Trophoblast cell (in vitro differentiated cells and primary cell): ENCODE measurements at regions not wholly inside any gene's neighbourhood (a gene's known extent, or its start where the extent isn't known, plus 50 kb on each side); places are given as distances from the start of the nearest gene placed in this dataset.

Experiments
- DNase-seq, 2 donors: peaks; one replicate each; pipeline ENCODE4 v3.0.0-alpha.2; 2016
- H2AFZ ChIP-seq: 2 replicates; pipeline ENCODE4 v1.6.1; 2013; ENCODE audit warnings: low read length, moderate library complexity, mild to moderate bottlenecking; ENCODE audit not compliant: insufficient read depth, poor library complexity
- H2AK5ac ChIP-seq: 2 replicates; pipeline ENCODE4 v1.6.1; 2013; ENCODE audit warnings: mild to moderate bottlenecking, low read length
- H2BK120ac ChIP-seq: 2 replicates; pipeline ENCODE4 v1.6.1; 2013; ENCODE audit warnings: low read length, mild to moderate bottlenecking, moderate library complexity; ENCODE audit not compliant: insufficient read depth, poor library complexity
- H2BK12ac ChIP-seq: 2 replicates; pipeline ENCODE4 v1.6.1; 2013; ENCODE audit warnings: mild to moderate bottlenecking, low read length, moderate library complexity
- H2BK5ac ChIP-seq: 2 replicates; pipeline ENCODE4 v1.6.1; 2013; ENCODE audit warnings: low read length, low read depth, moderate library complexity, mild to moderate bottlenecking; ENCODE audit not compliant: poor library complexity
- H3K14ac ChIP-seq: 2 replicates; pipeline ENCODE4 v1.6.1; 2013; ENCODE audit warnings: mild to moderate bottlenecking, low read length
- H3K18ac ChIP-seq: 2 replicates; pipeline ENCODE4 v1.6.1; 2013; ENCODE audit warnings: mild to moderate bottlenecking, low read length
- H3K23ac ChIP-seq: 2 replicates; pipeline ENCODE4 v1.6.1; 2013; ENCODE audit warnings: low read length
- H3K27ac ChIP-seq: 2 replicates; pipeline ENCODE4 v1.5.1; 2013; ENCODE audit warnings: low read depth, mild to moderate bottlenecking, inconsistent platforms, low read length, moderate library complexity
- H3K27me3 ChIP-seq: 2 replicates; pipeline ENCODE4 v1.6.1; 2013; ENCODE audit warnings: inconsistent platforms, mild to moderate bottlenecking, low read length, moderate library complexity; ENCODE audit not compliant: insufficient read depth
- H3K36me3 ChIP-seq, 2 experiments: 1 replicate in 1 of 2; 2 replicates in 1 of 2; pipeline ENCODE4 v1.6.1; 2013; ENCODE audit warnings: low read length in 2 of 2, mild to moderate bottlenecking in 2 of 2, moderate library complexity in 1 of 2; ENCODE audit not compliant: insufficient read depth in 2 of 2, control insufficient read depth in 1 of 2
- H3K4ac ChIP-seq: 2 replicates; pipeline ENCODE4 v1.6.1; 2013; ENCODE audit warnings: low read depth, mild to moderate bottlenecking, low read length, moderate library complexity
- H3K4me1 ChIP-seq, 2 experiments: 1 replicate in 1 of 2; 2 replicates in 1 of 2; pipeline ENCODE4 v1.6.1; 2013; ENCODE audit warnings: low read length in 2 of 2, mild to moderate bottlenecking in 2 of 2, moderate library complexity in 1 of 2; ENCODE audit not compliant: insufficient read depth in 2 of 2, control insufficient read depth in 1 of 2
- H3K4me2 ChIP-seq: 2 replicates; pipeline ENCODE4 v1.6.1; 2013; ENCODE audit warnings: inconsistent platforms, mild to moderate bottlenecking, low read length, moderate library complexity
- H3K4me3 ChIP-seq: 2 replicates; pipeline ENCODE4 v1.5.1; 2013; ENCODE audit warnings: mild to moderate bottlenecking, low read depth, low read length, inconsistent platforms
- H3K79me1 ChIP-seq: one replicate; pipeline ENCODE4 v1.6.1; 2013; ENCODE audit warnings: low read length
- H3K79me2 ChIP-seq: 2 replicates; pipeline ENCODE4 v1.6.1; 2013; ENCODE audit warnings: low read length, mild to moderate bottlenecking; ENCODE audit not compliant: control insufficient read depth, insufficient read depth, poor library complexity
- H3K9ac ChIP-seq: 2 replicates; pipeline ENCODE4 v1.6.1; 2013; ENCODE audit warnings: mild to moderate bottlenecking, low read length
- H3K9me3 ChIP-seq: 2 replicates; pipeline ENCODE4 v1.6.1; 2013; ENCODE audit warnings: low read depth, mild to moderate bottlenecking, control low read depth, inconsistent platforms, low read length; ENCODE audit not compliant: insufficient read depth
- H4K12ac ChIP-seq: 2 replicates; pipeline ENCODE4 v1.6.1; 2013; ENCODE audit warnings: low read depth, mild to moderate bottlenecking, low read length, moderate library complexity
- H4K8ac ChIP-seq: 2 replicates; pipeline ENCODE4 v1.6.1; 2013; ENCODE audit warnings: low read depth, mild to moderate bottlenecking, low read length, moderate library complexity
- H4K91ac ChIP-seq: one replicate; pipeline ENCODE4 v1.6.1; 2013; ENCODE audit warnings: low read depth, mild to moderate bottlenecking, low read length, moderate library complexity
- WGBS: extraction: QIAGEN DNeasy Blood & Tissue Kit; methylation state at CpG from one replicate; pipeline ENCODE4 v1.1.7; 2013; ENCODE audit warnings: missing lambda C conversion rate; ENCODE audit not compliant: insufficient read length, insufficient coverage; ENCODE audit errors: extremely low coverage; 5-methylcytosine and 5-hydroxymethylcytosine counted together

- DNase-seq, result no peak
- no peaks in the 10 kb centered on the region for H3K79me1 ChIP-seq
- H3K9ac ChIP-seq, result no peak overlapping the region
- no peak overlapping the region for H2BK12ac ChIP-seq
- H4K91ac ChIP-seq, result no peak overlapping the region
- H3K4ac ChIP-seq, result no peak overlapping the region
- no peak overlapping the region for H3K4me2 ChIP-seq
- no peaks in the 10 kb centered on the region for H3K27me3 ChIP-seq
- no peaks in the 10 kb centered on the region for H3K79me2 ChIP-seq
- no peak overlapping the region for H3K14ac ChIP-seq
- no peaks in the 10 kb centered on the region for H3K36me3 ChIP-seq
- H2AK5ac ChIP-seq, result no peak overlapping the region
- no peak overlapping the region for H3K27ac ChIP-seq
- no peak overlapping the region for H2BK120ac ChIP-seq
- H3K4me1 ChIP-seq, result no peaks in the 10 kb centered on the region
- no peak overlapping the region for H2AFZ ChIP-seq
- H3K18ac ChIP-seq, result no peak overlapping the region
- no peak overlapping the region for H3K4me3 ChIP-seq
- H4K12ac ChIP-seq, result no peak overlapping the region
- H2BK5ac ChIP-seq, result no peak overlapping the region
- H4K8ac ChIP-seq, result no peak overlapping the region
- H3K9me3 ChIP-seq, result peaks cover 1% of the 10 kb centered on the region
- no peak overlapping the region for H3K23ac ChIP-seq
Measured at GRCh38 chr10:62687230-62687748, 117.2 kb upstream of the ADO start.

- Histone ChIP-seq H3K9me3 (peaks cover 2% of the 10 kb centered on the region), H2AK5ac (no peak overlapping the region), H2BK12ac (no peak overlapping the region), H3K9ac (no peak overlapping the region), H3K27me3 (no peaks in the 10 kb centered on the region), H2BK5ac (no peak overlapping the region), H4K8ac (no peak overlapping the region), H3K79me2 (no peaks in the 10 kb centered on the region), H4K91ac (no peak overlapping the region), H3K4me1 (no peaks in the 10 kb centered on the region), H3K18ac (no peak overlapping the region), H3K4ac (no peak overlapping the region), H3K27ac (no peak overlapping the region), H2AFZ (no peak overlapping the region), H3K23ac (no peak overlapping the region), H3K36me3 (no peaks in the 10 kb centered on the region), H3K14ac (no peak overlapping the region), H2BK120ac (no peak overlapping the region), H4K12ac (no peak overlapping the region), H3K79me1 (no peaks in the 10 kb centered on the region), H3K4me2 (no peak overlapping the region), H3K4me3 (no peak overlapping the region)
- peak; percentile 11 to 15 for DNase-seq
- WGBS, result no CpG with 5 or more reads among the region's 2 CpGs
Measured at GRCh38 chr10:62688971-62689700, 115.4 kb upstream of the ADO start.

- WGBS, result no CpG with 5 or more reads among the region's 5 CpGs
- no peak overlapping the region for H3K9ac ChIP-seq
- peaks cover 2% of the 10 kb centered on the region for H3K9me3 ChIP-seq
- H2AFZ ChIP-seq, result no peak overlapping the region
- no peak overlapping the region for H3K14ac ChIP-seq
- H4K8ac ChIP-seq, result no peak overlapping the region
- no peak overlapping the region for H3K18ac ChIP-seq
- no peak overlapping the region for H2BK5ac ChIP-seq
- H4K12ac ChIP-seq, result no peak overlapping the region
- H3K27ac ChIP-seq, result no peak overlapping the region
- H3K4me1 ChIP-seq, result no peaks in the 10 kb centered on the region
- H3K4me2 ChIP-seq, result no peak overlapping the region
- H2BK12ac ChIP-seq, result no peak overlapping the region
- H3K27me3 ChIP-seq, result no peaks in the 10 kb centered on the region
- H2BK120ac ChIP-seq, result no peak overlapping the region
- H3K23ac ChIP-seq, result no peak overlapping the region
- H3K79me1 ChIP-seq, result no peaks in the 10 kb centered on the region
- H3K79me2 ChIP-seq, result no peaks in the 10 kb centered on the region
- DNase-seq, result no peak
- no peak overlapping the region for H4K91ac ChIP-seq
- no peak overlapping the region for H2AK5ac ChIP-seq
- H3K36me3 ChIP-seq, result no peaks in the 10 kb centered on the region
- no peak overlapping the region for H3K4me3 ChIP-seq
- no peak overlapping the region for H3K4ac ChIP-seq
Measured at GRCh38 chr10:62689712-62690111, 114.8 kb upstream of the ADO start.

GRCh38 chr10:62690703-62691102 is 113.8 kb upstream of the ADO start:
- Histone ChIP-seq H2AFZ (no peak overlapping the region), H3K18ac (no peak overlapping the region), H2BK12ac (no peak overlapping the region), H3K23ac (no peak overlapping the region), H2BK120ac (no peak overlapping the region), H3K9me3 (peaks cover 2% of the 10 kb centered on the region), H4K8ac (no peak overlapping the region), H3K27me3 (no peaks in the 10 kb centered on the region), H3K79me1 (no peaks in the 10 kb centered on the region), H3K4me2 (no peak overlapping the region), H3K4me1 (no peaks in the 10 kb centered on the region), H4K12ac (no peak overlapping the region), H3K4me3 (no peak overlapping the region), H3K14ac (no peak overlapping the region), H3K79me2 (no peaks in the 10 kb centered on the region), H3K36me3 (no peaks in the 10 kb centered on the region), H3K9ac (peak overlapping the region; percentile 22), H4K91ac (no peak overlapping the region), H2BK5ac (no peak overlapping the region), H3K4ac (no peak overlapping the region), H2AK5ac (no peak overlapping the region), H3K27ac (no peak overlapping the region)
- no peak for DNase-seq
- WGBS, result no CpG with 5 or more reads among the region's 3 CpGs
